ENCODE measurements at regions not wholly inside any gene's neighbourhood (a gene's known extent, or its start where the extent isn't known, plus 50 kb on each side); places are given as distances from the start of the nearest gene placed in this dataset.

GRCh38 chr14:44791730-44792129 is 170.0 kb downstream of the KLHL28 start:
- H3K4me3 ChIP-seq (ENCODE audit: control insufficient read depth, low read depth, low read length): no peak overlapping the region
- DNase-seq (ENCODE audit: low read depth): no peak
- TF ChIP-seq CTCF (IDR thresholded peaks at IDR 0.05; ENCODE audit: control insufficient read depth, insufficient read depth, low read depth, low read length, missing control alignments): no peak

GRCh38 chr14:44788612-44789011 is 173.1 kb downstream of the KLHL28 start:
- H3K4me3 ChIP-seq (ENCODE audit: control insufficient read depth, low read depth, low read length): no peak overlapping the region
- no peak for TF ChIP-seq CTCF (IDR thresholded peaks at IDR 0.05; ENCODE audit: control insufficient read depth, insufficient read depth, low read depth, low read length, missing control alignments)
- DNase-seq (ENCODE audit: low read depth): no peak

- no peak for TF ChIP-seq CTCF (IDR thresholded peaks at IDR 0.05; ENCODE audit: control insufficient read depth, insufficient read depth, low read depth, low read length, missing control alignments)
- DNase-seq (ENCODE audit: low read depth): no peak
- no peak overlapping the region for H3K4me3 ChIP-seq (ENCODE audit: control insufficient read depth, low read depth, low read length)
Measured at GRCh38 chr14:44785096-44785495, 176.7 kb downstream of the KLHL28 start.

GRCh38 chr14:44783901-44784300 is 177.8 kb downstream of the KLHL28 start:
- no peak for DNase-seq (ENCODE audit: low read depth)
- no peak for TF ChIP-seq CTCF (IDR thresholded peaks at IDR 0.05; ENCODE audit: control insufficient read depth, insufficient read depth, low read depth, low read length, missing control alignments)
- no peak overlapping the region for H3K4me3 ChIP-seq (ENCODE audit: control insufficient read depth, low read depth, low read length)

- DNase-seq (ENCODE audit: low read depth): no peak
- no peak for TF ChIP-seq CTCF (IDR thresholded peaks at IDR 0.05; ENCODE audit: control insufficient read depth, insufficient read depth, low read depth, low read length, missing control alignments)
- H3K4me3 ChIP-seq (ENCODE audit: control insufficient read depth, low read depth, low read length): no peak overlapping the region
Measured at GRCh38 chr14:44782775-44783238, 178.9 kb downstream of the KLHL28 start.

- DNase-seq (ENCODE audit: low read depth): no peak
- no peak for TF ChIP-seq CTCF (IDR thresholded peaks at IDR 0.05; ENCODE audit: control insufficient read depth, insufficient read depth, low read depth, low read length, missing control alignments)
- H3K4me3 ChIP-seq (ENCODE audit: control insufficient read depth, low read depth, low read length): no peak overlapping the region
Measured at GRCh38 chr14:44780989-44781388, 180.8 kb downstream of the KLHL28 start.

GRCh38 chr14:44778604-44779003 is 183.1 kb downstream of the KLHL28 start:
- TF ChIP-seq CTCF (IDR thresholded peaks at IDR 0.05; ENCODE audit: control insufficient read depth, insufficient read depth, low read depth, low read length, missing control alignments): no peak
- no peak overlapping the region for H3K4me3 ChIP-seq (ENCODE audit: control insufficient read depth, low read depth, low read length)
- no peak for DNase-seq (ENCODE audit: low read depth)

All from AG09309 (cell line).